ENCODE measurements at regions not wholly inside any gene's neighbourhood (a gene's known extent, or its start where the extent isn't known, plus 50 kb on each side); places are given as distances from the start of the nearest gene placed in this dataset.
"Not testable (repeated sequence)": the region's sequence is repeated elsewhere in the genome, so short reads cannot be mapped to it uniquely, and the experiment has no call there.

DNA sequence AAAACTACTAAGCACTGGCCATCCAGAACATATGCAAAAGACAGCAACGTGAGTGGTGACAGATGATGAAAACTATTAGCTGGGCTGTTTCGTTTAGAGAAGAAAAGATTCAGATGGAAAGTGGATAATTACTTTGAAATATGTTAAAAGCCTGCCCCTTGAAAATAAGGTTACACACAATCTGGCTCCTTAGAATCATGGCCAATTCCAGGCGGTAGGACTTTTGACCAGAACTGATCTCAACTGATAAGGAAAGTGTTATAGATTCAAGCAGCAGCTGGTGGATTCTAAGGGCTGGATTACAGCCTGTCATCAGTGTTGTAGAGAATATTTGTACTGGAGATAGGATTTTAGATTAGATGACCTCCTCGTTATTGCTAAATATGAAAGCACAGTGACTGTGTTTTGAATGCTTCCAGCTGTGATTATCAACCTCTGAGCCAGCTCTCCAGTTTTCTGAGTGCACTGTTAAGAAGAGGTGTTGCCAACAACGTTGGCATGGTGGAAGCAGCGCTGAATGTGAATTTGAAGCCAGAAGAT lies 75.1 kb downstream of the KBTBD2 start:
- not testable (repeated sequence) for H3K79me2 ChIP-seq (ENCODE audit: control insufficient read depth, low read length); H3K36me3 ChIP-seq (ENCODE audit: control insufficient read depth, low read length); H3K9me2 ChIP-seq (replicated peaks; ENCODE audit: control insufficient read depth, low read length); H3K9me3 ChIP-seq (ENCODE audit: control insufficient read depth, insufficient read depth, low read length); H3K4me3 ChIP-seq (ENCODE audit: low read length); H3K27ac ChIP-seq (ENCODE audit: low read depth, low read length); H3K4me2 ChIP-seq (ENCODE audit: low read length); H4K20me1 ChIP-seq (ENCODE audit: control insufficient read depth, insufficient read depth, low read depth, low read length); H3K27me3 ChIP-seq (ENCODE audit: control insufficient read depth, low read length); H3K4me1 ChIP-seq (ENCODE audit: control insufficient read depth, low read length); H3F3A ChIP-seq (ENCODE audit: control insufficient read depth, insufficient read depth)

- not testable (repeated sequence) for H4K20me1 ChIP-seq (ENCODE audit: control insufficient read depth, insufficient read depth, low read depth, low read length); H3K27ac ChIP-seq (ENCODE audit: low read depth, low read length); H3F3A ChIP-seq (ENCODE audit: control insufficient read depth, insufficient read depth)
These were observed 76.8 kb downstream of the KBTBD2 start for GRCh38 chr7:32814779-32815178.

GRCh38 chr7:32809871-32810270 lies 81.7 kb downstream of the KBTBD2 start:
- Histone ChIP-seq H3K9me3 (ENCODE audit: control insufficient read depth, insufficient read depth, low read length) (no peaks in the 10 kb centered on the region), H4K20me1 (ENCODE audit: control insufficient read depth, insufficient read depth, low read depth, low read length) (no peaks in the 10 kb centered on the region), H3K4me2 (ENCODE audit: low read length) (no peak overlapping the region), H3K9me2 (replicated peaks; ENCODE audit: control insufficient read depth, low read length) (no peaks in the 10 kb centered on the region), H3K36me3 (ENCODE audit: control insufficient read depth, low read length) (no peaks in the 10 kb centered on the region), H3K4me1 (ENCODE audit: control insufficient read depth, low read length) (no peaks in the 10 kb centered on the region), H3F3A (ENCODE audit: control insufficient read depth, insufficient read depth) (no peaks in the 10 kb centered on the region), H3K27me3 (ENCODE audit: control insufficient read depth, low read length) (peaks cover 4% of the 10 kb centered on the region; the same call in 1 of the 2 replicates), H3K4me3 (ENCODE audit: low read length) (no peak overlapping the region), H3K27ac (ENCODE audit: low read depth, low read length) (no peak overlapping the region), H3K79me2 (ENCODE audit: control insufficient read depth, low read length) (no peaks in the 10 kb centered on the region)
- no peak for TF ChIP-seq EZH2phosphoT487 (IDR thresholded peaks at IDR 0.05; ENCODE audit: borderline replicate concordance, low read length)
- TF ChIP-seq, protein P1, sequence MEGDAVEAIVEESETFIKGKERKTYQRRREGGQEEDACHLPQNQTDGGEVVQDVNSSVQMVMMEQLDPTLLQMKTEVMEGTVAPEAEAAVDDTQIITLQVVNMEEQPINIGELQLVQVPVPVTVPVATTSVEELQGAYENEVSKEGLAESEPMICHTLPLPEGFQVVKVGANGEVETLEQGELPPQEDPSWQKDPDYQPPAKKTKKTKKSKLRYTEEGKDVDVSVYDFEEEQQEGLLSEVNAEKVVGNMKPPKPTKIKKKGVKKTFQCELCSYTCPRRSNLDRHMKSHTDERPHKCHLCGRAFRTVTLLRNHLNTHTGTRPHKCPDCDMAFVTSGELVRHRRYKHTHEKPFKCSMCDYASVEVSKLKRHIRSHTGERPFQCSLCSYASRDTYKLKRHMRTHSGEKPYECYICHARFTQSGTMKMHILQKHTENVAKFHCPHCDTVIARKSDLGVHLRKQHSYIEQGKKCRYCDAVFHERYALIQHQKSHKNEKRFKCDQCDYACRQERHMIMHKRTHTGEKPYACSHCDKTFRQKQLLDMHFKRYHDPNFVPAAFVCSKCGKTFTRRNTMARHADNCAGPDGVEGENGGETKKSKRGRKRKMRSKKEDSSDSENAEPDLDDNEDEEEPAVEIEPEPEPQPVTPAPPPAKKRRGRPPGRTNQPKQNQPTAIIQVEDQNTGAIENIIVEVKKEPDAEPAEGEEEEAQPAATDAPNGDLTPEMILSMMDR (IDR thresholded peaks at IDR 0.05; ENCODE audit: low read depth, low read length, poor library complexity, severe bottlenecking): no peak

More at GRCh38 chr7:32814779-32815178, 76.8 kb downstream of the KBTBD2 start:
- not testable (repeated sequence) for H3K79me2 ChIP-seq (ENCODE audit: control insufficient read depth, low read length); H3K9me2 ChIP-seq (replicated peaks; ENCODE audit: control insufficient read depth, low read length); H3K36me3 ChIP-seq (ENCODE audit: control insufficient read depth, low read length); H3K4me1 ChIP-seq (ENCODE audit: control insufficient read depth, low read length); H3K4me2 ChIP-seq (ENCODE audit: low read length); H3K27me3 ChIP-seq (ENCODE audit: control insufficient read depth, low read length); H3K9me3 ChIP-seq (ENCODE audit: control insufficient read depth, insufficient read depth, low read length); H3K4me3 ChIP-seq (ENCODE audit: low read length)

DNA sequence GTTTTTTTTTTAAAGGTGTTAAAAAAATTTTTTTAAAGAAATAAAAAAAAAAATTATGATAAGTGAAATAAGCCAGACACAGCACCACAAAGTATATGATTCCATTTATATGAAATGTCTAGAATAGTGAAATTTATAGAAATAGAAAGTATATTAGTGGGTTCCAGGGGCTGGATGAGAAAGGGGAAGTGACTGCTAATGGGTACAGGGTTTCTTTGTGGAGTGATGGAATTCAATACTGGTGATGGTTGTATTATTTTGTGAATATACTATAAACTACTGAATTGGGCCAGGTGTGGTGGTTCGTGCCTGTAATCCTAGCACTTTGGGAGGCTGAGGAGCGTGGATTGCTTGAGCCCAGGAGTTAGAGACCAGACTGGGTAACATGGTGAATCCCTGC lies 82.2 kb downstream of the KBTBD2 start:
- H3F3A ChIP-seq (ENCODE audit: control insufficient read depth, insufficient read depth): no peaks in the 10 kb centered on the region
- H3K36me3 ChIP-seq (ENCODE audit: control insufficient read depth, low read length): no peaks in the 10 kb centered on the region
- TF ChIP-seq, protein P1 (IDR thresholded peaks at IDR 0.05; ENCODE audit: low read depth, low read length, poor library complexity, severe bottlenecking): no peak
- TF ChIP-seq EZH2phosphoT487 (IDR thresholded peaks at IDR 0.05; ENCODE audit: borderline replicate concordance, low read length): no peak
- no peaks in the 10 kb centered on the region for H3K4me1 ChIP-seq (ENCODE audit: control insufficient read depth, low read length)
- H3K4me3 ChIP-seq (ENCODE audit: low read length): no peak overlapping the region
- H3K9me2 ChIP-seq (replicated peaks; ENCODE audit: control insufficient read depth, low read length): no peaks in the 10 kb centered on the region
- no peak overlapping the region for H3K27ac ChIP-seq (ENCODE audit: low read depth, low read length)
- no peak overlapping the region for H3K4me2 ChIP-seq (ENCODE audit: low read length)
- H3K27me3 ChIP-seq (ENCODE audit: control insufficient read depth, low read length): peaks cover 4% of the 10 kb centered on the region; the same call in 1 of the 2 replicates
- no peaks in the 10 kb centered on the region for H3K9me3 ChIP-seq (ENCODE audit: control insufficient read depth, insufficient read depth, low read length)
- no peaks in the 10 kb centered on the region for H3K79me2 ChIP-seq (ENCODE audit: control insufficient read depth, low read length)
- no peaks in the 10 kb centered on the region for H4K20me1 ChIP-seq (ENCODE audit: control insufficient read depth, insufficient read depth, low read depth, low read length)
